ENCODE measurements at regions not wholly inside any gene's neighbourhood (a gene's known extent, or its start where the extent isn't known, plus 50 kb on each side); places are given as distances from the start of the nearest gene placed in this dataset.
A peak's percentile ranks its signal among the peaks of the same experiment; 100 is the strongest.

DNA sequence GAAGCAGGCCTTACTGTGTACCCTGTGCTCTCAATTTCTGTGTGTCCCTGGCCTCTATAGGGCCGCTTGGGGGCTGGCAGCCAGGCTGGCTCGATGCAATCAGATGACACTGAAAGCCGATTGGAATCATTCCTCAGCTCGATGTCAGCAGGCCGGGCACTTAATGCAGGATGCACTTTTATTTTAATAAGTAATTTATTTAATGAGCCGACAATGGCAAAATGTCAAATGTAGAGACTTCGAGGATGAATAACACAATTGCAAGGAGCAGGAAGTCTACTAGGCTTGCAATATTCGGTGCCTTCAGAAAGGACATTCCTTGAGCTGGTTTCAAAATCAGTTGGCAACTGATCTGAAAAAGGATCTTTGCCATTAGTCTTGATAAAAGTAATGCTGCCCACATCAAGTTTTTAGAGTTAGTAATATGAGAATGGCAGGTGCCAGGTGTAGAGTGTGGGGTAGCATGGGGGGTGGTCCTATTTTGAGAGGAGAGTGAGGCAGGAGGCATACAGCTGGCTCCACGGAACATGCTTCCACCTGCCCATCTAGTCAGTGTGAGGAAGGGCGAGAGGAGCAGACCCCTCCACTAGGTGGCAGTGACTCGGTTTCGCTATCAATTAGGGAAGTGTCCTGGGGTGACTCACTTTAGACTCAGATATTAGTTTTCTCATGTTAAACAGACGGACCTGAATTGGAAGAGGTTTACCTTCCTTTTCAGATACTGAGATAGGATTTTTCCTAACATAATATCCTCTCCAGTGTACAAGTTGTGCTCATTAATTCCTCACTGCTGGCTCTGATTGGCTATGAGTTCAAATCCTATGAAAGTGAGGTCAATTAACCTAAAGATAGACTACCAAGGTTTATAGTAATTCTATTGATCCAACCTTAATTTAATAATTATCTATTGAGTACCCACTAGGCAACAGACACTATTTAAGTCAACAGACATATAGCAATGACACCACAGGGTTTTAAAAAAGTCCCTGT, 80.9 kb downstream of the NABP1 start:
- no peak for TF ChIP-seq JUND (IDR thresholded peaks at IDR 0.05; ENCODE audit: low read depth)
- in situ Hi-C loops (cut with HindIII; ENCODE audit: low pct_unique_long_range_greater_than_20kb, low sequenced_read_pairs), result no loop called here
- peak; percentile 43 to 54 for DNase-seq (ENCODE audit: low read depth in 1 of 2, low spot score in 1 of 2)

DNA sequence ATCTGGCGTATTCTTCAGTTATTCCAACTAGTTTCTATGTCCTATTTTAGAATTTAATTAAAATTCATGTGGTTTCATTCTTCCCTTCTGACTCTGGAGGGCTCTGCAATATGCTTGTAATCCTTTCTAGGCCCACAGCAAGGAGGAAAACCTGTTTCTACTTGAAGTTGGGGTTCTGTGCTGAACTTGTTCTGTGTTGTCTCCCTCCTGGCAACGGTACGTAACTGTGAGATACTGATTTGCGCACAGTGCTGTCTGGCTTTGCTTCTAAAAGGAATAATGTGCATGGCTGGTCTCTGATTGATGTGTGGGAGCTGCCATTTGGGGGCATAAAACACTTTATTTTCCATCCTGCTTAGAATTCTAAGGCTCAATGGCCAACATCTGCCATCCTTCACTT, 81.7 kb downstream of the NABP1 start:
- no peak for DNase-seq (ENCODE audit: low read depth in 1 of 2, low spot score in 1 of 2)
- in situ Hi-C loops (cut with HindIII; ENCODE audit: low pct_unique_long_range_greater_than_20kb, low sequenced_read_pairs), result no loop called here
- no peak for TF ChIP-seq JUND (IDR thresholded peaks at IDR 0.05; ENCODE audit: low read depth)

DNA sequence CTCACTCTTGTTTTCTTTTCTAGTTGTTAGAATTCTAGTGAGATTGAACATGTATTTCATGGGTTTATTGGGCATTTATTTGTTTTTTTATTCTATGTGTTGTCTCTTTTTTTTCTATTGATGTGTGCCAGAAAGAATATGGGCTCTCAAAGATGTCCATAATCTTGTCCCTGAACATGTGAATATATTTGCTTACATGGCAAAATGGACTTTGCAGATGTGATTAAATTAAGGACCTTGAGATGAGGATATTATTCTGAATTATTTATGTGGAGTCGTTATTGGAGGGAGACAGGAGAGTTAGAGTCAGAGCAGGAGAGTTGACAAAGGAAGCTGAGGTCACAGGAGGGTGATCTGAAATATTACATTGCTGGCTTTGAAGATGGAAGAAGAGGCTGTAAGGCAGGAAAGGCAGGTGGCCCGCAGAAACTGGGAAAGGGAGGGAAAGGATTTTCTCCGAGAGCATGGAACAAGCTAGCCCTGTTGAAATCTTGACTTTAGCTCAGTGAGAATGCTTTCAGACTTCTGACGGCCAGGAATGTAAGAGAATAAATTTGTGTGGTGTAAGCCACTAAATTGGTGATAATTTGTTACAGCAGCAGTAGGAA, 82.8 kb downstream of the NABP1 start:
- TF ChIP-seq JUND (IDR thresholded peaks at IDR 0.05; ENCODE audit: low read depth), result no peak
- in situ Hi-C loops (cut with HindIII; ENCODE audit: low pct_unique_long_range_greater_than_20kb, low sequenced_read_pairs), result no loop called here
- no peak for DNase-seq (ENCODE audit: low read depth in 1 of 2, low spot score in 1 of 2)

DNA sequence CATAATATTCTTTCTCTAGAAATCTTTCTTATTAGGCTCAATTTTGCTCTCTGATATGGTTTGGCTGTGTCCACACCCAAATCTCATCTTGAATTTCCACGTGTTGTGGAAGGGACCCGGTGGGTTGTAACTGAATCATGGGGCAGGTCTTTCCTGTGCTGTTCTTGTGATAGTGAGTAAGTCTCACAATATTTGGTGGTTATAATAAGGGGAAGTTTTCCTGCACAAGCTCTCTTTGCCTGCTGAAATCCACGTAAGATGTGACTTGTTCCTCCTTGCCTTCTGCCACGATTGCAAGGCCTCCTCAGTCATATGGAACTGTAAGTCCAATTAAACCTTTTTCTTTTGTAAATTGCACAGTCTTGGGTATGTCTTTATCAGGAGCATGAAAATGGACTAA, 73.8 kb downstream of the CAVIN2 start:
- in situ Hi-C loops (cut with HindIII; ENCODE audit: low pct_unique_long_range_greater_than_20kb, low sequenced_read_pairs), result no loop called here
- DNase-seq (ENCODE audit: low read depth in 1 of 2, low spot score in 1 of 2), result no peak
- no peak for TF ChIP-seq JUND (IDR thresholded peaks at IDR 0.05; ENCODE audit: low read depth)

DNA sequence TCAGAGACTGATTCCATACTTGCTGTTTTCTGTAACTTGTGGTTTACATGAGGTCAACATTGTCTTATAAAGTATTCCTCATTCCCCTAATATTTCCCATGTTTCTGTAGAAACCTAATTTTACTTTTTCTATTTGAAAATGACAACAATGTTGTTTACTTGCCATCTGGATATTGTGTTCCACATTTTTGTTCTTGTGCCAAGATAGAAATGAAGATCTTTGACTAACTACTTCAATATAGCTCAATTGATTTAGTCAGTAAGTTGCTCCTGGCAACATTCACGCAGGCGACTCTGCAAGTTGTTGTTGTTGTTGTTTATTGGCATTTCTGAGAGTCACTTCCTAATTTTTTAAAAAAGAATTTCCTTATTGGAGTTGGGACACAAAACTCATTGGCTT, 69.5 kb downstream of the CAVIN2 start:
- TF ChIP-seq JUND (IDR thresholded peaks at IDR 0.05; ENCODE audit: low read depth), result no peak
- in situ Hi-C loops (cut with HindIII; ENCODE audit: low pct_unique_long_range_greater_than_20kb, low sequenced_read_pairs), result no loop called here
- no peak for DNase-seq (ENCODE audit: low read depth in 1 of 2, low spot score in 1 of 2)

DNA sequence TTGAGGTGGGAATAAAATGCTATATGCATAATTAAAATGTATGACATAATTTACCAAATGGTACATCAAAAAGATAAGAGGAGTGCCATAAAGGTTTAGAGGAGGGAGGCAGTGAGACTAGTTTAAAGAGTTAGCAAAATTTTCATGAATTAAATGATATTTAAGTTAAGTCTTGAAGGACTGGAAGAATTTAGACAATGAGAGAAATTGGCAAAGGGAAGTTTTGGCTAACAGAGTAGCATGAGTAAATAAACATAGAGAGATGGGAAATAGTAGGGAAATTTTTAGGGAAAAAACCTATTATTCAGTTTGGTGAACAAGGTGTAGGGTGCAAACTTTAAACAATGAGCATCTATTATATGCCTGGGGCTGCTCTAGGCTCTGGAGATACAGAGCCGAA, 68.8 kb downstream of the CAVIN2 start:
- TF ChIP-seq JUND (IDR thresholded peaks at IDR 0.05; ENCODE audit: low read depth), result no peak
- no peak for DNase-seq (ENCODE audit: low read depth in 1 of 2, low spot score in 1 of 2)
- in situ Hi-C loops (cut with HindIII; ENCODE audit: low pct_unique_long_range_greater_than_20kb, low sequenced_read_pairs), result no loop called here

DNA sequence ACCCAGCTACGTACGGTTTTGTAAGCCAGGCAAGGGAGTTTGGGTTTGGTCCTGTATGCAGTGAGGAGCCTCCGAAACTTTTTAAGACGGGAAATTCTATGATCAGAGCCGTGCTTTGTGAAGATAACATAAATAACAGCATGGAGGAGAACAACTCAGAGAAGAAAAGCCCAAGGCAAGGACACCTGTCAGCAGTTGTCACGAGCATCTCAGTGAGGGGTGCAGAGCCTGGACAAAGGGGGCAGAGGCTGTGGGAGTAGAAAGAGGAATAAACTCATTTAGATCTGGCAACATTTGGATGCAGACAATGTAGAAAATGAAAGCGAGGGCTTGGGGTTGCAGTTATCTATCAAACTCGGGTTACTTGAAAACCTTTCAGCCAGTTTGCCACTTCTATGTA, 64.5 kb downstream of the CAVIN2 start:
- TF ChIP-seq JUND (IDR thresholded peaks at IDR 0.05; ENCODE audit: low read depth), result no peak
- DNase-seq (ENCODE audit: low read depth in 1 of 2, low spot score in 1 of 2), result no peak
- in situ Hi-C loops (cut with HindIII; ENCODE audit: low pct_unique_long_range_greater_than_20kb, low sequenced_read_pairs), result no loop called here

DNA sequence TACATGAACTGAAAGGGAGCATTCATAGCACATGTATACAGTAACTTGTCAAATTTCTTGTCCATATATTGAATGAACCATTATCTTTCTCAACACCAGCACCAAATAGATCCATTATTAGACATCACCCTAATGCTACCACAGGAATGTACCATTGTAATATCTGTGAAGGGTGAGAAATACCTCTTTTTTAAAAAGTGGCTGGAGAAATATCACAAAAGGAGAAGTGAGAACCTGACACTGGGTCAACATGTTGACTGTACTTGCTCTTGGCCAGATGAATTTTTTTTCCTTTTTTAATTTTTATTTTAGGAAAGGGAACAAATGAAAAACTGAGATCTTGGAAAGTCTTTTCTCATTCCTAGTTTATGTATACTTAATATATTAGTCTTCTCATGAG, 63.5 kb downstream of the CAVIN2 start:
- no peak for TF ChIP-seq JUND (IDR thresholded peaks at IDR 0.05; ENCODE audit: low read depth)
- in situ Hi-C loops (cut with HindIII; ENCODE audit: low pct_unique_long_range_greater_than_20kb, low sequenced_read_pairs), result no loop called here
- DNase-seq (ENCODE audit: low read depth in 1 of 2, low spot score in 1 of 2), result no peak
